Lower leg skin (tissue), 3 donors: ENCODE measurements at regions not wholly inside any gene's neighbourhood (a gene's known extent, or its start where the extent isn't known, plus 50 kb on each side); places are given as distances from the start of the nearest gene placed in this dataset.

Experiments
- CTCF ChIP-seq, 3 donors: fragments of 450-650 bp; IDR thresholded peaks; one replicate each; pipeline ENCODE4 v1.5.1; 2016; ENCODE audit warnings: antibody characterized with exemption in 3 of 3, mild to moderate bottlenecking in 3 of 3, moderate library complexity in 2 of 3
- POLR2A ChIP-seq, 2 donors: fragments of 450-650 bp; IDR thresholded peaks; one replicate each; pipeline ENCODE4 v1.6.1; 2016 to 2017; ENCODE audit warnings: antibody characterized with exemption in 2 of 2, mild to moderate bottlenecking in 1 of 2, moderate library complexity in 1 of 2

DNA sequence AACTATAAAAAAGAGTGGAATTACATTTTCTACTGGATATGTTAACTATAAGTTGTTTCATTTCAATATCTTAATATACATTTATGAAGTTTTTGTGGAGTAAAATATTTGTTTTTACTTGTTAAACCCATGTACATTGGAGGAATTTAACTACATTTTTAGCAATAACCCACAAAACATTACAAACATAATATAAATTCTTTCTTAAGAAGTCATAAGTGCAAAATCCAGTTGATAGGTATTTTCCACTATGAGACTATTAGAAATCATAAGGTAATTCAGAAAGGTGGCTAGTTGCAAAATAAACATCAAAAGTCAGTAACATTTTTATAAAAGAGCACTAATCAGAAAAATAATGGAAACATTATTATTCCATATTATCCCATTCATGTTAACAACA is 73.9 kb upstream of the RRP15 start:
- no peak for TF ChIP-seq CTCF (IDR thresholded peaks at IDR 0.05)
- TF ChIP-seq POLR2A (IDR thresholded peaks at IDR 0.05): no peak
